Activated CD4-positive, alpha-beta T cell treated with anti-CD3 and anti-CD28 coated beads for 36 hours (primary cell): ENCODE measurements at regions not wholly inside any gene's neighbourhood (a gene's known extent, or its start where the extent isn't known, plus 50 kb on each side); places are given as distances from the start of the nearest gene placed in this dataset.
A peak's percentile ranks its signal among the peaks of the same experiment; 100 is the strongest.
"Not testable (repeated sequence)": the region's sequence is repeated elsewhere in the genome, so short reads cannot be mapped to it uniquely, and the experiment has no call there.

ENCODE experiments used
- ATAC-seq: fragments of 200-7000 bp; cut with Tn5 transposase; one replicate; pipeline ENCODE4 v1.10.0; 2021; ENCODE audit warnings: mild to moderate bottlenecking, moderate library complexity
- CTCF ChIA-PET: fragments of 350-600 bp; sonication (Branson Sonifier 250); formaldehyde crosslinking; loops from one replicate; lab custom pipeline; 2021; ENCODE audit warnings: antibody characterized with exemption; lab: Charles Lee
- POLR2A ChIA-PET: fragments of 350-600 bp; sonication (Branson Sonifier 250); formaldehyde crosslinking; loops from one replicate; lab custom pipeline; 2021; ENCODE audit warnings: antibody characterized with exemption, inconsistent platforms; lab: Charles Lee
- DNase-seq: peaks from one replicate; pipeline ENCODE4 v3.0.0-alpha.2; 2020
- H3K27ac Mint-ChIP-seq: one replicate; pipeline ENCODE4 v1.8.0; 2021; ENCODE audit warnings: mixed read lengths
- H3K27me3 Mint-ChIP-seq: one replicate; pipeline ENCODE4 v1.8.0; 2021; ENCODE audit warnings: mixed read lengths
- H3K36me3 Mint-ChIP-seq: one replicate; pipeline ENCODE4 v1.8.0; 2021; ENCODE audit warnings: low read depth, mixed read lengths
- H3K4me1 Mint-ChIP-seq: one replicate; pipeline ENCODE4 v1.8.0; 2021; ENCODE audit warnings: mixed read lengths
- H3K4me3 Mint-ChIP-seq: one replicate; pipeline ENCODE4 v1.8.0; 2021; ENCODE audit warnings: mild to moderate bottlenecking, moderate library complexity, mixed read lengths
- H3K9me3 Mint-ChIP-seq: one replicate; pipeline ENCODE4 v1.8.0; 2021; ENCODE audit warnings: low read depth, mixed read lengths
- intact Hi-C, 2 experiments: fragments of 100-400 bp; cut with DNase I in 1 of 2; cut with micrococcal nuclease in 1 of 2; formaldehyde crosslinking; loops; one replicate each; pipeline versions ENCODE4 v1.14.2 to v1.15.1; 2022 to 2024; cut with DNase I, micrococcal nuclease

DNA sequence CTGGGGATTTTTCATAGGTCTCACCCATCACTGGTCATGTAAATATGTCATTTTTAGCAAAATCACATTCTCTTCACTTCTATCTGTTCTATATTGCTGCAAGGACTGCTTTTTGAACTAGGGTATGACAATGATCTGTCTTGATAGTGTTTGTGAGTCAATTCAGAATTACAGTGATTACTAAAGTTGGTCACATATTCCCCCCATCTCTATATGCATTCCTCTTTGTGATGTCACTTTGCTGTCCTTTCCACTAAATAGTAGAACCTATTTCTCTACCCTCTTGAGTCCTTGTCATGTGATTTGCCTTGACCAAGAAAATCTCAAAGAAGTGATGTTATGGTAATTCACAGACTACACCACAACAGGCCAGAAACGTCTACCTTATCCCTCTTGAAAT is 243.9 kb downstream of the NPIPA8 start:
- H3K36me3 Mint-ChIP-seq, H3K9me3 Mint-ChIP-seq, H3K4me1 Mint-ChIP-seq, POLR2A ChIA-PET, CTCF ChIA-PET, H3K4me3 Mint-ChIP-seq, intact Hi-C loops, H3K27me3 Mint-ChIP-seq, DNase-seq, H3K27ac Mint-ChIP-seq: not testable (repeated sequence)
- ATAC-seq = peak; percentile 64

DNA sequence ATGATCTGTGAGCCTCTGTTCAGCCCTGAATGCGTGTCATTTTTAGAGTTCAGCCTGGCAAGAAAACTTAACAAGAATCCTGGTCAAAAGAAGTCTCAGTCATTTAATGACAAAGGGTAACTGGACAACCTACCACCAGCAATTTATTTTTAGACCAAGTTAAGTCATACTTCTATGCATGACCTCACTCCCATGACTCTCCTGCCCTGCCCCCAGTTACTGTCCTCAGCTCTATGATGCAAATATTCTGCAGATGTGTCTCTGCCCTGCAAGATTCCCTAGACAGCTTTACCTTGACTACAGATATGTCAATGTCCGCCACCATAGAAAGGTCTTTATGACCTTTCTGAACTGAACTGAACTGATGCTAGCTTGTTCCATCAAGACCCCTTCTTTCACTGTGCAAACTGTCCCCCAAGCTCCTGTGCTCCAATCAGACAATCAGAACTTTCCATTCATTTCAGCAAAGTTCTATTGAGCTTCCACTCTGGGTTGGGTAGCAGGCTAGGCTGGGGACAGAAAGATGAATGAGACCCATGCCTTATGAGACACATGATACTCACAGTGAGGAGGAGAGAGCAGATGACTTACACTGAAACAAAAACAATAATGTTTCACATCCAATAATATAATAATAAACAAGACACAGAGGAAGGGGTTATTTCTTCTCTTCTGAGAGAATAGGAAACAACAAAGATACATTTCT is 255.7 kb downstream of the NPIPA8 start:
- H3K4me3 Mint-ChIP-seq, H3K4me1 Mint-ChIP-seq, DNase-seq, POLR2A ChIA-PET, intact Hi-C loops, H3K27ac Mint-ChIP-seq, CTCF ChIA-PET, H3K9me3 Mint-ChIP-seq, H3K27me3 Mint-ChIP-seq, H3K36me3 Mint-ChIP-seq, ATAC-seq: not testable (repeated sequence)

DNA sequence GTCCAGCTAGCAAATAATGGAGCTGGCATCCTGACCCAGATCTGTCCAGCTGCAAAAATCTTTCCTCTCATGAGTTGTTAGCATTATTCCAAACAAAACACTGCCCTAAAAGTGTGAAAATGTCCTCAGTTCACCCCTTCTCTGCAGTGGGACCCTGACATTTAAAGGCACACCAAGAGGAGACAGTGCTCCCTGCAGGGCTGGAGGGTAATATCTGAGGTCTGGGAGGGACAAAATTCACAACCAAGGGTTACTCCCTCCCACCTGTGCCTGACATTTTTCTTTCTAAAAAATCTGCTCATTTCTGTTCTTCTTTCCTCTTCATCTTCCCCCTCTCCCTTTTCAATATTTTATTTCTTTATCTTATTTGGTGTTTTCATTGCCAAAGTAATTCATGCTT is 258.6 kb downstream of the NPIPA8 start:
- H3K27ac Mint-ChIP-seq, POLR2A ChIA-PET, H3K4me3 Mint-ChIP-seq: not testable (repeated sequence)

GRCh38 chr16:18072161-18072560 is 264.4 kb downstream of the NPIPA8 start:
- DNase-seq = no peak
- peaks cover 7% of the 10 kb centered on the region for H3K27me3 Mint-ChIP-seq
- no peak overlapping the region for H3K27ac Mint-ChIP-seq
- no peaks in the 10 kb centered on the region for H3K4me1 Mint-ChIP-seq
- intact Hi-C loops = no loop called here
- H3K9me3 Mint-ChIP-seq = no peaks in the 10 kb centered on the region
- no peak for ATAC-seq
- H3K36me3 Mint-ChIP-seq = no peaks in the 10 kb centered on the region
- CTCF ChIA-PET = no interaction called here
- POLR2A ChIA-PET = no interaction called here
- no peak overlapping the region for H3K4me3 Mint-ChIP-seq

More for the DNA sequence above, 258.6 kb downstream of the NPIPA8 start:
- H3K4me1 Mint-ChIP-seq, ATAC-seq, H3K36me3 Mint-ChIP-seq, intact Hi-C loops, H3K27me3 Mint-ChIP-seq, H3K9me3 Mint-ChIP-seq, CTCF ChIA-PET, DNase-seq: not testable (repeated sequence)

DNA sequence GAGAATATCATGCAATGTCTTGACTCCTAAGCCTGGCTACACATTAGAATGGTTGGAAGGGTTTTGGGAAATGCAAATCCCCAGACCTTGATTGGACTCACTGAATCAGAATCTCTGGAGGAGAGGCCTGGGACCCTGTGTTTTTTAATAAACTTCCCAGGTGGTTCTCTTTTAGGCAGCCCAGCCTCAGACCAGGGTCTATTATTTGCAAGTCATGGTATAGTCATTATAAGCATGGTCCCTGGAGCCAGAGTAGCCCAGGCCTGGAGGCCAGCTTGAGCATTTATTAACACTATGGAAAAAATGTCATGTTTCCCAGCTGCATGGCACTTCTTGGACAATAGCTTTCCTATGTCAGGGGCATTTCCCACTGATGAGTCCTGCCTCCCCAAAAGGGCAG is 266.9 kb downstream of the NPIPA8 start:
- DNase-seq (no peak), ATAC-seq (no peak)
- no peaks in the 10 kb centered on the region for H3K4me1 Mint-ChIP-seq
- CTCF ChIA-PET = no interaction called here
- H3K27me3 Mint-ChIP-seq = peaks cover 7% of the 10 kb centered on the region
- POLR2A ChIA-PET = no interaction called here
- intact Hi-C loops = no loop called here
- no peak overlapping the region for H3K4me3 Mint-ChIP-seq
- H3K36me3 Mint-ChIP-seq = no peaks in the 10 kb centered on the region
- no peak overlapping the region for H3K27ac Mint-ChIP-seq
- H3K9me3 Mint-ChIP-seq = no peaks in the 10 kb centered on the region

DNA sequence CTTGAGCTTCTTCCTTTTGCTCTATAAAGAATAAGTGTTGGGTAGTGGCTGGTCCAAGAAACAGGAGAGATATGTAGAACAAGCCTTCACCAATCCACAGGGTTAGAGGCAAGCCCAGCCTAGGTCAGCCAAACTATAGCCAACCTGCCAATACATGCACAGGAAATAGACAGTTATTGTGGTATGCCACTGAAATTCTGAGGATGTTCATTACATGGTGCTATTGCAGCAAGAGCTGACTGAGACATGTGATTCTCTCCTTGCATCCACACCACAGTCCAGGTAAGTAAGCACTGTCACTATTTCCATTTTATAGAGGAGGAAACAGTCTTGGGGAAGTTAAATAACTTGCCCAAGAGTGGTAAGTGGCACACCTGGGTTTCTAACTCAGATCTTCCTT is 268.1 kb downstream of the NPIPA8 start:
- CTCF ChIA-PET = no interaction called here
- no peak for ATAC-seq
- Mint-ChIP-seq H3K36me3 (no peaks in the 10 kb centered on the region), H3K4me1 (no peaks in the 10 kb centered on the region), H3K27ac (no peak overlapping the region), H3K9me3 (no peaks in the 10 kb centered on the region), H3K27me3 (peaks cover 9% of the 10 kb centered on the region), H3K4me3 (no peak overlapping the region)
- intact Hi-C loops = no loop called here
- no peak for DNase-seq
- POLR2A ChIA-PET = no interaction called here

- ChIA-PET POLR2A (no interaction called here), CTCF (no interaction called here)
- no peak for DNase-seq
- Mint-ChIP-seq H3K4me1 (no peaks in the 10 kb centered on the region), H3K36me3 (no peaks in the 10 kb centered on the region), H3K27ac (no peak overlapping the region), H3K9me3 (no peaks in the 10 kb centered on the region), H3K4me3 (no peak overlapping the region), H3K27me3 (peaks cover 21% of the 10 kb centered on the region)
- ATAC-seq = no peak
- intact Hi-C loops = no loop called here
These were observed 273.8 kb downstream of the NPIPA8 start for GRCh38 chr16:18062713-18063112.

DNA sequence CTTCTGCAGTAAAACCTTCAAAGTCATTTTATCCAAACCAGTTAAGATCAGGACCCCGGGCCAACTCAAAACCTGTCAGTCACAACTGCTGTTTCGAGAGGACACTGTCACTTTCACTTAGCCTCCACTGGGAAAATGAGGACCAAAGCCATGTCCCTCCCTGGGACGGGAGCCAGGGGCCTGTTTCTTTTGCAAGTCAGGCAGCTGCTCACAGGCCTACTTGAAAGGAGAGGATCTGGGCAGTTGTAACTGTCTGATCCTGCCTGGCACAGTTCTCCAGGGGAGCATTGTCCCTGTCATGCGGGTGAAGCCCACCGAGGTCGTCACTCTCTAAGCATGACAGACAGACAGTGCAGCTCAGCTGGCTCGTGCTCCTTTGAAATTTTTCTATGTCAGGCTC is 276.2 kb downstream of the NPIPA8 start:
- Mint-ChIP-seq H3K36me3 (no peaks in the 10 kb centered on the region), H3K9me3 (no peaks in the 10 kb centered on the region), H3K27me3 (peaks cover 21% of the 10 kb centered on the region), H3K27ac (no peak overlapping the region), H3K4me3 (no peak overlapping the region), H3K4me1 (no peaks in the 10 kb centered on the region)
- CTCF ChIA-PET = no interaction called here
- ATAC-seq (no peak), DNase-seq (no peak)
- POLR2A ChIA-PET = no interaction called here
- intact Hi-C loops = no loop called here

DNA sequence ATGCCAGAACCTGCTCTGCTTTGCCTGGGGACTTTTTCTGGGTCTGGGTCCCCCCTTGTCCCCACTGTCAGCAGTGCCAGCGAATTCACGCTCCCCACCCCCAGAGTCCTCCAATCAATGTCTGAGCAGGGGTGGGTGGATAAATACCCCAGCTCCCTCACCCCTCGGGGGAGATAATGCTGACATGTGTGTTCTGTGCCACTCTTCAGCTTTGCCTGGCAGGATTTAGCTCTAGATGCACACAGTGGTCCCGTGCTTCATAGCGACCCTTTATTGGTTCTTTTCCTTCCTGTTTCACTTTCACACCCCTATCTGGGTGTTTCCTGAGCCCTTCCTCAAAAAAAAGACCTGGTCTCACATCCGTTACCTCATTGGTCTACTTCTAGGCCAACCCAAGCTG is 277.0 kb downstream of the NPIPA8 start:
- no peak overlapping the region for H3K4me3 Mint-ChIP-seq
- peaks cover 21% of the 10 kb centered on the region for H3K27me3 Mint-ChIP-seq
- no peak overlapping the region for H3K27ac Mint-ChIP-seq
- CTCF ChIA-PET = no interaction called here
- H3K9me3 Mint-ChIP-seq = no peaks in the 10 kb centered on the region
- DNase-seq = no peak
- POLR2A ChIA-PET = no interaction called here
- H3K4me1 Mint-ChIP-seq = no peaks in the 10 kb centered on the region
- no peaks in the 10 kb centered on the region for H3K36me3 Mint-ChIP-seq
- intact Hi-C loops = no loop called here
- ATAC-seq = no peak

- intact Hi-C loops = no loop called here
- H3K4me1 Mint-ChIP-seq = no peaks in the 10 kb centered on the region
- no peaks in the 10 kb centered on the region for H3K36me3 Mint-ChIP-seq
- POLR2A ChIA-PET = no interaction called here
- H3K27ac Mint-ChIP-seq = no peak overlapping the region
- peaks cover 21% of the 10 kb centered on the region for H3K27me3 Mint-ChIP-seq
- no peak overlapping the region for H3K4me3 Mint-ChIP-seq
- CTCF ChIA-PET = no interaction called here
- ATAC-seq (no peak), DNase-seq (no peak)
- H3K9me3 Mint-ChIP-seq = no peaks in the 10 kb centered on the region
These were observed 277.4 kb downstream of the NPIPA8 start for GRCh38 chr16:18059089-18059488.

GRCh38 chr16:18055411-18055916 is 281.1 kb downstream of the NPIPA8 start:
- intact Hi-C loops = no loop called here
- Mint-ChIP-seq H3K4me1 (no peaks in the 10 kb centered on the region), H3K27ac (no peak overlapping the region), H3K4me3 (no peak overlapping the region), H3K9me3 (no peaks in the 10 kb centered on the region), H3K36me3 (no peaks in the 10 kb centered on the region), H3K27me3 (peaks cover 8% of the 10 kb centered on the region)
- CTCF ChIA-PET = no interaction called here
- ATAC-seq (no peak), DNase-seq (no peak)
- POLR2A ChIA-PET = no interaction called here

GRCh38 chr16:18050777-18051176 is 285.8 kb downstream of the NPIPA8 start:
- H3K4me3 Mint-ChIP-seq = no peak overlapping the region
- CTCF ChIA-PET = no interaction called here
- H3K9me3 Mint-ChIP-seq = no peaks in the 10 kb centered on the region
- POLR2A ChIA-PET = no interaction called here
- no peaks in the 10 kb centered on the region for H3K4me1 Mint-ChIP-seq
- no peaks in the 10 kb centered on the region for H3K36me3 Mint-ChIP-seq
- ATAC-seq (no peak), DNase-seq (no peak)
- intact Hi-C loops = no loop called here
- H3K27me3 Mint-ChIP-seq = no peaks in the 10 kb centered on the region
- H3K27ac Mint-ChIP-seq = no peak overlapping the region
